ENCODE measurements at regions not wholly inside any gene's neighbourhood (a gene's known extent, or its start where the extent isn't known, plus 50 kb on each side); places are given as distances from the start of the nearest gene placed in this dataset.

GRCh38 chr4:129751646-129752045, 655.7 kb downstream of the C4orf33 start:
- Mint-ChIP-seq H3K4me3 (ENCODE audit: unreplicated experiment) (no peak overlapping the region), H3K27ac (ENCODE audit: unreplicated experiment) (no peak overlapping the region), H3K9me3 (ENCODE audit: unreplicated experiment) (no peaks in the 10 kb centered on the region), H3K4me1 (ENCODE audit: low read depth, unreplicated experiment) (no peaks in the 10 kb centered on the region), H3K36me3 (ENCODE audit: unreplicated experiment) (no peaks in the 10 kb centered on the region), H3K27me3 (ENCODE audit: unreplicated experiment) (no peaks in the 10 kb centered on the region)
- TF ChIP-seq CTCF (IDR thresholded peaks at IDR 0.05; ENCODE audit: partially characterized antibody, unreplicated experiment) = no peak
- no peak for DNase-seq

- Mint-ChIP-seq H3K27me3 (ENCODE audit: unreplicated experiment) (no peaks in the 10 kb centered on the region), H3K9me3 (ENCODE audit: unreplicated experiment) (no peaks in the 10 kb centered on the region), H3K36me3 (ENCODE audit: unreplicated experiment) (no peaks in the 10 kb centered on the region), H3K27ac (ENCODE audit: unreplicated experiment) (no peak overlapping the region), H3K4me1 (ENCODE audit: low read depth, unreplicated experiment) (no peaks in the 10 kb centered on the region), H3K4me3 (ENCODE audit: unreplicated experiment) (no peak overlapping the region)
- no peak for DNase-seq
- no peak for TF ChIP-seq CTCF (IDR thresholded peaks at IDR 0.05; ENCODE audit: partially characterized antibody, unreplicated experiment)
Observed at GRCh38 chr4:129783596-129783995, 687.6 kb downstream of the C4orf33 start.

- Mint-ChIP-seq H3K4me1 (ENCODE audit: low read depth, unreplicated experiment) (no peaks in the 10 kb centered on the region), H3K36me3 (ENCODE audit: unreplicated experiment) (no peaks in the 10 kb centered on the region), H3K4me3 (ENCODE audit: unreplicated experiment) (no peak overlapping the region), H3K9me3 (ENCODE audit: unreplicated experiment) (no peaks in the 10 kb centered on the region), H3K27ac (ENCODE audit: unreplicated experiment) (no peak overlapping the region), H3K27me3 (ENCODE audit: unreplicated experiment) (no peaks in the 10 kb centered on the region)
- DNase-seq = no peak
- TF ChIP-seq CTCF (IDR thresholded peaks at IDR 0.05; ENCODE audit: partially characterized antibody, unreplicated experiment) = no peak
Observed at GRCh38 chr4:129788486-129788885, 692.5 kb downstream of the C4orf33 start.

- Mint-ChIP-seq H3K36me3 (ENCODE audit: unreplicated experiment) (no peaks in the 10 kb centered on the region), H3K4me1 (ENCODE audit: low read depth, unreplicated experiment) (no peaks in the 10 kb centered on the region), H3K27me3 (ENCODE audit: unreplicated experiment) (no peaks in the 10 kb centered on the region), H3K4me3 (ENCODE audit: unreplicated experiment) (no peak overlapping the region), H3K27ac (ENCODE audit: unreplicated experiment) (no peak overlapping the region), H3K9me3 (ENCODE audit: unreplicated experiment) (no peaks in the 10 kb centered on the region)
- no peak for DNase-seq
- TF ChIP-seq CTCF (IDR thresholded peaks at IDR 0.05; ENCODE audit: partially characterized antibody, unreplicated experiment) = no peak
Observed at GRCh38 chr4:129804461-129804981, 708.6 kb downstream of the C4orf33 start.

- no peak for TF ChIP-seq CTCF (IDR thresholded peaks at IDR 0.05; ENCODE audit: partially characterized antibody, unreplicated experiment)
- Mint-ChIP-seq H3K27ac (ENCODE audit: unreplicated experiment) (no peak overlapping the region), H3K9me3 (ENCODE audit: unreplicated experiment) (no peaks in the 10 kb centered on the region), H3K4me3 (ENCODE audit: unreplicated experiment) (no peak overlapping the region), H3K27me3 (ENCODE audit: unreplicated experiment) (no peaks in the 10 kb centered on the region), H3K4me1 (ENCODE audit: low read depth, unreplicated experiment) (peaks cover 5% of the 10 kb centered on the region), H3K36me3 (ENCODE audit: unreplicated experiment) (no peaks in the 10 kb centered on the region)
- DNase-seq = no peak
Observed at GRCh38 chr4:129806986-129807385, 711.0 kb downstream of the C4orf33 start.

Measured in glutamatergic neuron (in vitro differentiated cells).